ENCODE measurements at regions not wholly inside any gene's neighbourhood (a gene's known extent, or its start where the extent isn't known, plus 50 kb on each side); places are given as distances from the start of the nearest gene placed in this dataset.

DNA sequence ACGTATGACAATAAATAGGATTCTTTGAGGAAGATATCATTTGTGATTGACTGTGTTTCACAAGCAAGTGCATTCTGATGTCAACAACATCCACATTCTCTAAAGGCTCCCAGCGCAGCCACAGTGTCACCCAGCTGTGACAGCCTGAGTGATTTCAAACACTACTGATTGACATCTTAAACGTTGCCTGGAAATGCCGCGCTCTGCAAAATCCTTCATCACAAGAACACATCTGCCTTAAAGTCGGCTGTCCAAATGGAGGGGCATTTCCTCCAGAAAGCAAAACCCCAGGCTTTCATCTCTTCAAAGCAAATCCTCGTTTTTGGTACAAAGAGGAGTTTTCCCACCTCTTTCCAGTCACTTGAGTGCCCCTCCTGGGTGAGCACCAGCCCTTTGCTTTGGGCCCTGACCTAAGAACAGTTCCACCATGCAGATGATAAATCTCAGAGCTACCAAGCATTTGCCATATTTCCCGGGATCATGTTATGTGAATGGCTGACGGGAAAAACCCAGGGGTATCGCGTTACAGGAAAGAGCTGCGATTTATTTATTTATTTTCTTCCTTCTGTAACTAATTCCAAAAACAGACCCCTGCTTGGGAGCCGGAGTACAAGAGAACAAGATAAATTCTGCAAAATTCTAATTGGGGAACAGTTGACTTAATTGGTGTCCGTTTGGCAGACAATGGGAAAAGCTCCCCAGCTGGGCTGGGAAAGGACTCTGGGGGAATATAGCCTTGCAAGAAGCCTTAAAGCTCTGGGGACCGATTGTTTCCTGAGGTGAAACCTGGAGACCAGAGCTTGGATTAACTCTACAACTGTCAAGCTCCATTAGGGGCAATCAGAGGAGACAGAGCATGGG is 703.8 kb upstream of the NR2F2 start:
- no peak for TF ChIP-seq ESRRA (CRISPR knock-in tag; IDR thresholded peaks at IDR 0.05; ENCODE audit: borderline replicate concordance)
- no peak for TF ChIP-seq JUN (CRISPR knock-in tag; IDR thresholded peaks at IDR 0.05)
- TF ChIP-seq CTCF (IDR thresholded peaks at IDR 0.05) = no peak
- TF ChIP-seq RELA (CRISPR knock-in tag; IDR thresholded peaks at IDR 0.05; ENCODE audit: borderline replicate concordance) = no peak
- TF ChIP-seq, protein P1, sequence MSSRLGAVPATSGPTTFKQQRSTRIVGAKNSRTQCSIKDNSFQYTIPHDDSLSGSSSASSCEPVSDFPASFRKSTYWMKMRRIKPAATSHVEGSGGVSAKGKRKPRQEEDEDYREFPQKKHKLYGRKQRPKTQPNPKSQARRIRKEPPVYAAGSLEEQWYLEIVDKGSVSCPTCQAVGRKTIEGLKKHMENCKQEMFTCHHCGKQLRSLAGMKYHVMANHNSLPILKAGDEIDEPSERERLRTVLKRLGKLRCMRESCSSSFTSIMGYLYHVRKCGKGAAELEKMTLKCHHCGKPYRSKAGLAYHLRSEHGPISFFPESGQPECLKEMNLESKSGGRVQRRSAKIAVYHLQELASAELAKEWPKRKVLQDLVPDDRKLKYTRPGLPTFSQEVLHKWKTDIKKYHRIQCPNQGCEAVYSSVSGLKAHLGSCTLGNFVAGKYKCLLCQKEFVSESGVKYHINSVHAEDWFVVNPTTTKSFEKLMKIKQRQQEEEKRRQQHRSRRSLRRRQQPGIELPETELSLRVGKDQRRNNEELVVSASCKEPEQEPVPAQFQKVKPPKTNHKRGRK (CRISPR knock-in tag; IDR thresholded peaks at IDR 0.05; ENCODE audit: borderline replicate concordance) = no peak
- TF ChIP-seq, protein P2, sequence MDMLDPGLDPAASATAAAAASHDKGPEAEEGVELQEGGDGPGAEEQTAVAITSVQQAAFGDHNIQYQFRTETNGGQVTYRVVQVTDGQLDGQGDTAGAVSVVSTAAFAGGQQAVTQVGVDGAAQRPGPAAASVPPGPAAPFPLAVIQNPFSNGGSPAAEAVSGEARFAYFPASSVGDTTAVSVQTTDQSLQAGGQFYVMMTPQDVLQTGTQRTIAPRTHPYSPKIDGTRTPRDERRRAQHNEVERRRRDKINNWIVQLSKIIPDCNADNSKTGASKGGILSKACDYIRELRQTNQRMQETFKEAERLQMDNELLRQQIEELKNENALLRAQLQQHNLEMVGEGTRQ (CRISPR knock-in tag; IDR thresholded peaks at IDR 0.05) = no peak
- TF ChIP-seq, protein P3, sequence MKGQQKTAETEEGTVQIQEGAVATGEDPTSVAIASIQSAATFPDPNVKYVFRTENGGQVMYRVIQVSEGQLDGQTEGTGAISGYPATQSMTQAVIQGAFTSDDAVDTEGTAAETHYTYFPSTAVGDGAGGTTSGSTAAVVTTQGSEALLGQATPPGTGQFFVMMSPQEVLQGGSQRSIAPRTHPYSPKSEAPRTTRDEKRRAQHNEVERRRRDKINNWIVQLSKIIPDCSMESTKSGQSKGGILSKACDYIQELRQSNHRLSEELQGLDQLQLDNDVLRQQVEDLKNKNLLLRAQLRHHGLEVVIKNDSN (CRISPR knock-in tag; IDR thresholded peaks at IDR 0.05) = no peak
- no peak for TF ChIP-seq NR3C1 (CRISPR knock-in tag; conservative IDR thresholded peaks at IDR 0.05; ENCODE audit: low read depth)
- TF ChIP-seq ELF4 (CRISPR knock-in tag; IDR thresholded peaks at IDR 0.05; ENCODE audit: low read depth) = no peak
- no peak for TF ChIP-seq TCF7 (CRISPR knock-in tag; IDR thresholded peaks at IDR 0.05; ENCODE audit: low read depth)
